SK-N-SH treated with all-trans-retinoic acid at 6 μM for 48 hours (cell line): ENCODE measurements at regions not wholly inside any gene's neighbourhood (a gene's known extent, or its start where the extent isn't known, plus 50 kb on each side); places are given as distances from the start of the nearest gene placed in this dataset.
"Not testable (repeated sequence)": the region's sequence is repeated elsewhere in the genome, so short reads cannot be mapped to it uniquely, and the experiment has no call there.

Experiments used
- ATAC-seq: fragments of 200-7000 bp; cut with Tn5 transposase; 3 replicates; pipeline ENCODE4 v1.9.1; 2020; ENCODE audit warnings: mild to moderate bottlenecking, moderate library complexity
- ARNTL ChIP-seq: fragments of 450-650 bp; formaldehyde crosslinking; IDR thresholded peaks from 2 replicates; pipeline ENCODE4 v1.5.0; 2020; ENCODE audit warnings: low read depth, mild to moderate bottlenecking, moderate library complexity, borderline replicate concordance
- BACH2 ChIP-seq: fragments of 250-450 bp; sonication (Bioruptor Pico); IDR thresholded peaks from 2 replicates; pipeline ENCODE4 v1.9.0; 2021; ENCODE audit warnings: mild to moderate bottlenecking, borderline replicate concordance
- CSDC2 ChIP-seq: fragments of 250-450 bp; sonication (Bioruptor Pico); IDR thresholded peaks from 2 replicates; pipeline ENCODE4 v1.5.0; 2020; ENCODE audit warnings: mild to moderate bottlenecking, moderate library complexity
- ESRRG ChIP-seq: fragments of 250-450 bp; sonication (Bioruptor Pico); IDR thresholded peaks from 2 replicates; pipeline ENCODE4 v1.6.1; 2021; ENCODE audit warnings: mild to moderate bottlenecking
- GLIS3 ChIP-seq: fragments of 250-450 bp; sonication (Bioruptor Pico); IDR thresholded peaks from 2 replicates; pipeline ENCODE4 v1.5.0; 2020; ENCODE audit warnings: mild to moderate bottlenecking, moderate library complexity
- ISL1 ChIP-seq: fragments of 250-450 bp; sonication (Bioruptor Pico); IDR thresholded peaks from 2 replicates; pipeline ENCODE4 v2.1.2; 2022; ENCODE audit warnings: mild to moderate bottlenecking, moderate library complexity
- PPARA ChIP-seq: fragments of 250-450 bp; sonication (Bioruptor Pico); IDR thresholded peaks from 2 replicates; pipeline ENCODE4 v1.5.0; 2020; ENCODE audit warnings: mild to moderate bottlenecking, borderline replicate concordance
- RARB ChIP-seq: fragments of 250-450 bp; sonication (Bioruptor Pico); IDR thresholded peaks from 2 replicates; pipeline ENCODE4 v1.8.0; 2021; ENCODE audit warnings: mild to moderate bottlenecking, moderate library complexity
- SNAI2 ChIP-seq: fragments of 250-450 bp; sonication (Bioruptor Pico); IDR thresholded peaks from 2 replicates; pipeline ENCODE4 v1.5.0; 2020; ENCODE audit warnings: mild to moderate bottlenecking, moderate library complexity
- TCF4 ChIP-seq: fragments of 250-450 bp; sonication (Bioruptor Pico); IDR thresholded peaks from 2 replicates; pipeline ENCODE4 v1.8.0; 2021; ENCODE audit warnings: mild to moderate bottlenecking, moderate library complexity, borderline replicate concordance
- TOX ChIP-seq: fragments of 250-450 bp; sonication (Bioruptor Pico); IDR thresholded peaks from 2 replicates; pipeline ENCODE4 v1.8.0; 2021; ENCODE audit warnings: mild to moderate bottlenecking, moderate library complexity, borderline replicate concordance
- TSHZ2 ChIP-seq: fragments of 250-450 bp; sonication (Bioruptor Pico); IDR thresholded peaks from 2 replicates; pipeline ENCODE4 v1.5.0; 2020; ENCODE audit warnings: mild to moderate bottlenecking, moderate library complexity
- ZC3H10 ChIP-seq: fragments of 250-450 bp; sonication (Bioruptor Pico); IDR thresholded peaks from 2 replicates; pipeline ENCODE4 v1.5.1; 2021; ENCODE audit warnings: mild to moderate bottlenecking, moderate library complexity
- ZFP3 ChIP-seq: fragments of 250-450 bp; sonication (Bioruptor Pico); IDR thresholded peaks from 2 replicates; pipeline ENCODE4 v1.5.0; 2020; ENCODE audit warnings: mild to moderate bottlenecking, moderate library complexity
- ZFP30 ChIP-seq: fragments of 450-650 bp; formaldehyde crosslinking; IDR thresholded peaks from 2 replicates; pipeline ENCODE4 v1.5.0; 2022; ENCODE audit warnings: mild to moderate bottlenecking, moderate library complexity
- ZNF565 ChIP-seq: fragments of 450-650 bp; formaldehyde crosslinking; conservative IDR thresholded peaks from 2 replicates; pipeline ENCODE4 v1.5.0; 2020; ENCODE audit warnings: low read depth, mild to moderate bottlenecking, moderate library complexity
- ZNF70 ChIP-seq: fragments of 450-650 bp; formaldehyde crosslinking; IDR thresholded peaks from 2 replicates; pipeline ENCODE4 v1.5.0; 2020; ENCODE audit warnings: mild to moderate bottlenecking, moderate library complexity
- TF ChIP-seq, protein P1 (sequence below): fragments of 250-450 bp; sonication (Bioruptor Pico); IDR thresholded peaks from 2 replicates; pipeline ENCODE4 v1.8.0; 2020; ENCODE audit warnings: mild to moderate bottlenecking, moderate library complexity, borderline replicate concordance

GRCh38 chr15:25596644-25597562 lies 158.1 kb upstream of the UBE3A start (continued):
- no peak for TF ChIP-seq RARB (CRISPR knock-in tag)
- TF ChIP-seq ZNF70 (CRISPR knock-in tag) = no peak
- no peak for TF ChIP-seq ZNF565 (CRISPR knock-in tag)
- TF ChIP-seq PPARA (CRISPR knock-in tag) = no peak
- no peak for TF ChIP-seq ESRRG (CRISPR knock-in tag)
- TF ChIP-seq TOX (CRISPR knock-in tag) = no peak
- TF ChIP-seq, protein P1, sequence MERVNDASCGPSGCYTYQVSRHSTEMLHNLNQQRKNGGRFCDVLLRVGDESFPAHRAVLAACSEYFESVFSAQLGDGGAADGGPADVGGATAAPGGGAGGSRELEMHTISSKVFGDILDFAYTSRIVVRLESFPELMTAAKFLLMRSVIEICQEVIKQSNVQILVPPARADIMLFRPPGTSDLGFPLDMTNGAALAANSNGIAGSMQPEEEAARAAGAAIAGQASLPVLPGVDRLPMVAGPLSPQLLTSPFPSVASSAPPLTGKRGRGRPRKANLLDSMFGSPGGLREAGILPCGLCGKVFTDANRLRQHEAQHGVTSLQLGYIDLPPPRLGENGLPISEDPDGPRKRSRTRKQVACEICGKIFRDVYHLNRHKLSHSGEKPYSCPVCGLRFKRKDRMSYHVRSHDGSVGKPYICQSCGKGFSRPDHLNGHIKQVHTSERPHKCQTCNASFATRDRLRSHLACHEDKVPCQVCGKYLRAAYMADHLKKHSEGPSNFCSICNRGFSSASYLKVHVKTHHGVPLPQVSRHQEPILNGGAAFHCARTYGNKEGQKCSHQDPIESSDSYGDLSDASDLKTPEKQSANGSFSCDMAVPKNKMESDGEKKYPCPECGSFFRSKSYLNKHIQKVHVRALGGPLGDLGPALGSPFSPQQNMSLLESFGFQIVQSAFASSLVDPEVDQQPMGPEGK (CRISPR knock-in tag) = no peak
- no peak for TF ChIP-seq GLIS3
- no peak for TF ChIP-seq SNAI2 (CRISPR knock-in tag)

- TF ChIP-seq ZNF70 (CRISPR knock-in tag) (no peak), BACH2 (no peak)
- ATAC-seq = no peak
Measured at GRCh38 chr15:25587616-25588340, 149.0 kb upstream of the UBE3A start.

DNA sequence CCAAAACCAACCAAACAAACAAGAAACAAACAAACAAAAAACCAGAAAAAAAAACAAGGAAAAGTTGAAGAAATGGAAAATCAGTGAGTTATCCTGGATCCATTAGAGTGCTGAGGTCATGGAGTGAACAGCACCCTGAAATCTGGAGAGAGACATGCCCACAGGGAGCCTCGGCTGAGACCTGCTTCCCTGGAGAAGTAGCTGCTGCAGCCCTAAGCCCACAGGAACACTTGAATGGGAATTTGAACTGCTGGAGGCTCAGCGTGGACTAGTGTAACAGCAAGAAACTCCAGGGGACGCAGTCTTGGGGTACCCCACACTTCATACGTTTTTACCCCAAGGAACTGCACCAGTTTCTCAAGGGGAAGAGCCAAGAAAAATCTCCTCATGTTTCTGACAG lies 144.1 kb upstream of the UBE3A start:
- TF ChIP-seq ZFP30 (CRISPR knock-in tag) = no peak
- TF ChIP-seq GLIS3 = no peak
- TF ChIP-seq PPARA (CRISPR knock-in tag) = no peak
- TF ChIP-seq ESRRG (CRISPR knock-in tag) = no peak
- TF ChIP-seq CSDC2 = no peak
- TF ChIP-seq, all 23 proteins: peak for 0
- no peak for ATAC-seq

DNA sequence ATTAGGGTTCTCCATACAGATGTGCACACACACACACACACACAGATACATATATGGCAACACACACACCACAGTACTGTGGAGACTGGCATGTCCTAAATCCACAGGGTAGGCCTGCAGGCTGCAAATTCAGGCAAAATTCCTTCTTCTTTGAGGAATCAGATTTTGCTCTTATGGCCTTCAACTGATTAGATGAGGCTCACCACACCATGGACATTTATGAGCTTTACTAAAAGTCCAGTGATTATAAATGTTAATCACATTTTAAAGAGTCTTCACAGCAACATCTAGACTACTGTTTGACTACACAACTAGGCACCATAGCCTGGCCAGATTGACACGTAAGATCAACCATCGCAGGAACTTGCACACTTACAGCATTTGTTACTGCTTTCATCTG lies 140.3 kb upstream of the UBE3A start:
- ATAC-seq = no peak
- no peak for TF ChIP-seq ZFP3 (CRISPR knock-in tag)
- TF ChIP-seq TOX (CRISPR knock-in tag) = no peak
- TF ChIP-seq ARNTL (CRISPR knock-in tag) = no peak
- TF ChIP-seq TCF4 (CRISPR knock-in tag) = no peak
- no peak for TF ChIP-seq ZNF565 (CRISPR knock-in tag)
- TF ChIP-seq ZFP30 (CRISPR knock-in tag) = no peak
- TF ChIP-seq BACH2 = no peak
- no peak for TF ChIP-seq ISL1 (CRISPR knock-in tag)
- TF ChIP-seq, all 23 proteins: peak for 0

DNA sequence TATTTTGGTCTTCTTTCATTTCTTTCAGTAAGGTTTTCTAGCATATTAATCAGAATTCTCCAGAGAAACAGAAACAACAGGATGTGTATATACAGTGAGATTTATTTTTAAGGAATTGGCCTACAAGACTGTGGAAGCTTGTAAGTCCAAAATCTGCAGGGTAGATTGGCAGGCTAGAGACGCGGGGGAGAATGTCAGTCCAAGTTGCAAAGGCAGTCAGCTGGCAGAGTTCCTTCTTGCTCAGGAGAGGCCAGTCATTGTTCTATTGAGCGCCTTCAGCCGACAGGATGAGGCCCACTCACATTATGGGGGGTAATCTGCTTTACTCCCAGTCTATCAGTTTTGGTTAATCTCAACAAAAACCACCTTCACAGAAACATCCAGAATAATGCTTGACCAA lies 133.4 kb upstream of the UBE3A start:
- no peak for TF ChIP-seq CSDC2

GRCh38 chr15:25568751-25569150 lies 129.9 kb upstream of the UBE3A start:
- TF ChIP-seq CSDC2 (no peak), ARNTL (CRISPR knock-in tag) (no peak), ZNF70 (CRISPR knock-in tag) (no peak), BACH2 (no peak), ESRRG (CRISPR knock-in tag) (no peak), TSHZ2 (CRISPR knock-in tag) (no peak), ZFP30 (CRISPR knock-in tag) (no peak), ZC3H10 (CRISPR knock-in tag) (no peak), SNAI2 (CRISPR knock-in tag) (no peak)
- ATAC-seq = no peak

More for the DNA sequence above, 133.4 kb upstream of the UBE3A start:
- no peak for ATAC-seq

GRCh38 chr15:25566545-25566944 lies 127.7 kb upstream of the UBE3A start:
- not testable (repeated sequence) for ATAC-seq
